ENCODE measurements at regions not wholly inside any gene's neighbourhood (a gene's known extent, or its start where the extent isn't known, plus 50 kb on each side); places are given as distances from the start of the nearest gene placed in this dataset.

DNA sequence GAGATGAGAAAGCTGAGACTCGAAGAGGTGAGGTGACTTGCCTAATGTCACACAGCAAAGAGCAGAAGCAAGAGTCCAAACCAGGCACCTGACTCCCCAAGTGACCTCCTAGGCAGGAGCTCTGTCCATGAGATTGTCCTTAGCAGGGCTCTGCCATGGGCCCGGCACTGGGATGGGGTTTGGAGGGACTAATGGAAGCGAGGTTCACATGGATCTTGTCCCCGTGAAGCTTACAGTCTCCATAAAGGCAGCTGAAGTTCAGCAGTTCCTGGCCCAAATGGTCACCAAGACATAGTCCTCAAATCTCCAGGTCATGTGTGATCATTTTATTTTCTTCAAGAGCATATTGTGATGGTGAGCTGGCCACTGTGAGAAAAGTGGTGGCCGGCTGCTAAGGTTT is 57.0 kb upstream of the AFF3 start:
- H3K27me3 ChIP-seq, result no peaks in the 10 kb centered on the region
- no peak for DNase-seq (ENCODE audit: low spot score in 2 of 2)
- TF ChIP-seq EP300 (IDR thresholded peaks at IDR 0.05) (no peak), POLR2AphosphoS5 (IDR thresholded peaks at IDR 0.05) (no peak), POLR2A (IDR thresholded peaks at IDR 0.05) (no peak)
- TF ChIP-seq, protein P1, sequence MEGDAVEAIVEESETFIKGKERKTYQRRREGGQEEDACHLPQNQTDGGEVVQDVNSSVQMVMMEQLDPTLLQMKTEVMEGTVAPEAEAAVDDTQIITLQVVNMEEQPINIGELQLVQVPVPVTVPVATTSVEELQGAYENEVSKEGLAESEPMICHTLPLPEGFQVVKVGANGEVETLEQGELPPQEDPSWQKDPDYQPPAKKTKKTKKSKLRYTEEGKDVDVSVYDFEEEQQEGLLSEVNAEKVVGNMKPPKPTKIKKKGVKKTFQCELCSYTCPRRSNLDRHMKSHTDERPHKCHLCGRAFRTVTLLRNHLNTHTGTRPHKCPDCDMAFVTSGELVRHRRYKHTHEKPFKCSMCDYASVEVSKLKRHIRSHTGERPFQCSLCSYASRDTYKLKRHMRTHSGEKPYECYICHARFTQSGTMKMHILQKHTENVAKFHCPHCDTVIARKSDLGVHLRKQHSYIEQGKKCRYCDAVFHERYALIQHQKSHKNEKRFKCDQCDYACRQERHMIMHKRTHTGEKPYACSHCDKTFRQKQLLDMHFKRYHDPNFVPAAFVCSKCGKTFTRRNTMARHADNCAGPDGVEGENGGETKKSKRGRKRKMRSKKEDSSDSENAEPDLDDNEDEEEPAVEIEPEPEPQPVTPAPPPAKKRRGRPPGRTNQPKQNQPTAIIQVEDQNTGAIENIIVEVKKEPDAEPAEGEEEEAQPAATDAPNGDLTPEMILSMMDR (IDR thresholded peaks at IDR 0.05), result no peak
- no peaks in the 10 kb centered on the region for H3K9me3 ChIP-seq
- no peak overlapping the region for H3K4me3 ChIP-seq
- no peaks in the 10 kb centered on the region for H3K36me3 ChIP-seq
- H3K27ac ChIP-seq, result no peak overlapping the region
- peaks cover 15% of the 10 kb centered on the region for H3K4me1 ChIP-seq
- WGBS, result 92% methylated on average over 5 of the region's 5 CpGs

DNA sequence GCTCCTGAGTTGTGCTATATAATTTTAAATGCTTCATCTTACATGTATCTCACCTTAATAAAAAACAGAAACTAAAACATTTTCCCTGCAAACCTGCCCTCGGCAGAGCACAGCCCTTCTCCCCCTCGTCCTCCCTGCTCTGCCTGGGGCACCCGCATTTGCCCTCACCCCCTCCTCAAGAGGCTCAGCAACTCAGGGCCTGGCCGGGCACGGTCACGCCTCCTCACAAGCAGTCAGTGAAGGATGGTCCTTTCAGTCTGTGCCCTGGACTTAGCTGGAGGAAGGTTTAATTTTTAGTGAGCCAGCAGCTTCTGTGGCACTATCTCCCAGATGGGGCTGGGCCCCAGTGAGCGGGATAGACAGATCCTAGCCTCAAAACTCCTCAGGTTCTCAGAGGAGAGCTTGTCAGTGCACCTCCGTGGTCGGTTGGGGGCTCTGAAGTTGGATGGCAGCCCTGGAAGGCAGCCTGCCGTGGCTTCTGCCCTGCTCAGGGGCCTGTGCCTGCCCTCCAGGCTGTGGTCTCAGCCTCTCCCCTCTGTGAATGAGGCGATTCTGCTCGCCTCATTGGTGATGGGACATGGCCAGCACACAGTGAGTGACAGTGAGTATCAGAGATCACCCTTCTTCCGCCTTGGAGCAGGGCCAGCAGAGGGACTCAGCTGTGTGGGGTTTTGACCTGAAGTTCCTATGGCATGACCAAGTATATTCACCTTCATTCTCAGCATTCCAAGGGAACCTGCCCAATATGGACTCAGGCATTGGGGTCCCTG is 56.3 kb upstream of the AFF3 start:
- 69% methylated on average over 10 of the region's 13 CpGs for WGBS
- Histone ChIP-seq H3K27ac (peak overlapping the region; percentile 39), H3K4me3 (no peak overlapping the region), H3K36me3 (no peaks in the 10 kb centered on the region), H3K27me3 (no peaks in the 10 kb centered on the region), H3K4me1 (peaks cover 18% of the 10 kb centered on the region), H3K9me3 (no peaks in the 10 kb centered on the region)
- no peak for DNase-seq (ENCODE audit: low spot score in 2 of 2)
- TF ChIP-seq POLR2AphosphoS5 (IDR thresholded peaks at IDR 0.05), result no peak
- no peak for TF ChIP-seq EP300 (IDR thresholded peaks at IDR 0.05)
- no peak for TF ChIP-seq POLR2A (IDR thresholded peaks at IDR 0.05)
- TF ChIP-seq, protein P1 (IDR thresholded peaks at IDR 0.05), result no peak

DNA sequence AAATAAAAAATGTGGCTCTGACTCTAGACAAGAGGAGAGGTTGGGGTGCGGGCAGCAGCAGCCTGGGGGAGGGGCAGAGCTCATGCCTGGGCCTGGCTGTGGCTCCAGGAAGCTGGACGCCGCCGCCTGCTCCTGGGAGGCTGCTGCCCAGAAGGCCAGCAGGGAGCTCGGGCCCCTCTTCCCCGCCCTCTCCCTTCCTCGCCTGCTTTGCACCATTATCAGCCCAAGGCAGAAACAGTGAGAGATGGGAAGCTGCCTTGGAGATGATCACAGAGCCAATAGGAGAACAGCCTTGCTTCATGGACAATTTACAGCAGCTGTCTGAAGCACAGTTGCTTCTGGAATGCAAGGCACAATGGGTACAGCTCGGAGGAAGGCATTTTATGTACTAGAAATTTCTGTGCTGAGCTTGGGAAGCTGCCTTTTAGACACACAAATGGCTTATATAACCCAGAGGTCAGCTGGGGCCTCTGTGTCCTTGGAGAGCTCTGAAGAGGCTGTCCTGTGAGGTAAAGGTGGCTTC is 55.3 kb upstream of the AFF3 start:
- Histone ChIP-seq H3K9me3 (no peaks in the 10 kb centered on the region), H3K4me3 (no peak overlapping the region), H3K27ac (peak overlapping the region; percentile 39), H3K4me1 (peaks cover 18% of the 10 kb centered on the region), H3K27me3 (no peaks in the 10 kb centered on the region), H3K36me3 (no peaks in the 10 kb centered on the region)
- TF ChIP-seq POLR2A (IDR thresholded peaks at IDR 0.05), result no peak
- no peak for TF ChIP-seq EP300 (IDR thresholded peaks at IDR 0.05)
- TF ChIP-seq POLR2AphosphoS5 (IDR thresholded peaks at IDR 0.05), result no peak
- TF ChIP-seq, protein P1 (IDR thresholded peaks at IDR 0.05), result no peak
- DNase-seq (ENCODE audit: low spot score in 2 of 2), result no peak
- WGBS, result 18% methylated on average over 7 of the region's 8 CpGs

DNA sequence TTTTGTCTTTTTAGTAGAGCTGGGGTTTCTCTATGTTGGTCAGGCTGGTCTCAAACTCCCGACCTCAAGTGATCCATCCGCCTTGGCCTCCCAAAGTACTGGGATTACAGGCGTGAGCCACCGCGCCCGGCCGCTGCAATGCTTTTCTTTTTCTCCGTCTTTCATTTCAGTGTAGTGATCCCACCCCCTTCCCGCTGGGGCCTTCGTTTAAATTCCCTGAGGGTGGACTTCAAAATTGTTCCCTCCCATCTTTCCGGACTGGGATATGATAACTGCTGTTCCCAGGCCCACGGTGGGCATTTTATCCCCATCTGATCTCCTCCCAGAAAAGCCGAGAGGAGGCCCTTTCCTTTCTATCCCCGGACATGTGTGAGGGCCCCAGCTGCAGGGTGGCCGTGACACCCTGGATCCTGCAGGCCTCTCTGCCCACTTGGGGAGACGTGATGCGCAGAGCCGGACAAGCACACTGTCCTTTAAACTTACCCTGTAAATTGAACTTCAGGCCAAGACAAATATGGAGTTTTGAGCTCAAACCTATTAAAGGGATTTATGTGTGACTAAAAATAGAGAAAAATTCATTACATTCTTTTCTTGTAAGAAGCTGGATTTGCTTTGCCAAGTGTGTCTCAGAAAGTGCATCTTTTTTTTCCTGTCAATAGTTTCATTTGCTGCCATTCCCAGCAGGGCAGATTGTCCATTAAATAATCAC is 54.5 kb upstream of the AFF3 start:
- H3K4me3 ChIP-seq, result no peak overlapping the region
- TF ChIP-seq, protein P1 (IDR thresholded peaks at IDR 0.05), result no peak
- TF ChIP-seq EP300 (IDR thresholded peaks at IDR 0.05), result no peak
- TF ChIP-seq POLR2AphosphoS5 (IDR thresholded peaks at IDR 0.05), result no peak
- no peak for TF ChIP-seq POLR2A (IDR thresholded peaks at IDR 0.05)
- 75% methylated on average over 18 of the region's 18 CpGs for WGBS
- no peak for DNase-seq (ENCODE audit: low spot score in 2 of 2)
- H3K36me3 ChIP-seq, result no peaks in the 10 kb centered on the region
- peaks cover 18% of the 10 kb centered on the region for H3K4me1 ChIP-seq
- H3K27me3 ChIP-seq, result no peaks in the 10 kb centered on the region
- H3K9me3 ChIP-seq, result no peaks in the 10 kb centered on the region
- H3K27ac ChIP-seq, result peak overlapping the region; percentile 43

DNA sequence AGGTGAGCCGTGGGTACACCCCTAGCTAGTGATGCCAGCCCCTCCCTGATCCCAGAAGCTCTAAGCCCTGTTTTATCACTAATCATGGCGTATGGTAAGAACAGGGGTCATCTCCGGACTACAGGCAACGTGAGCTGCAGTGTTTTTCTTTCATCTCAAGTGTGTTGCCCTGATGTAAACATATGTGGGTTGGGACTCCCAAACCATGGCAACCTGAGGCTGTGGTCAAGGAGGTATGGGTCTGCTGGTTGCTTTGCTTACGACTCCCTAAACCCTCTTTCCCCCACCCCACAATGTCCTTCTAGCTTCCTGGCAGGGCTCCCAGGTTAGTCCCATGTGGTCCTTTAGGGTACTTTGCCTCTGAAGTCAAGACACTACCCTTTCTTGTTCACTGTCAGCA is 53.6 kb upstream of the AFF3 start:
- no peaks in the 10 kb centered on the region for H3K9me3 ChIP-seq
- TF ChIP-seq, protein P1 (IDR thresholded peaks at IDR 0.05), result no peak
- TF ChIP-seq EP300 (IDR thresholded peaks at IDR 0.05), result no peak
- no peaks in the 10 kb centered on the region for H3K36me3 ChIP-seq
- no peaks in the 10 kb centered on the region for H3K27me3 ChIP-seq
- H3K4me3 ChIP-seq, result no peak overlapping the region
- DNase-seq (ENCODE audit: low spot score in 2 of 2), result no peak
- 89% methylated on average over 5 of the region's 5 CpGs for WGBS
- H3K27ac ChIP-seq, result no peak overlapping the region
- peaks cover 18% of the 10 kb centered on the region for H3K4me1 ChIP-seq
